K562 (cell line): ENCODE measurements at regions not wholly inside any gene's neighbourhood (a gene's known extent, or its start where the extent isn't known, plus 50 kb on each side); places are given as distances from the start of the nearest gene placed in this dataset.

Experiments used
- ATAC-seq: fragments of 200-7000 bp; cut with Tn5 transposase; 3 replicates; pipeline ENCODE4 v1.9.1; 2020; ENCODE audit warnings: moderate library complexity
- BruUV-seq: library from RNA; stranded (reverse); fragments of 400-500 nt; replicated peaks from 2 replicates; lab custom pipeline; 2021; lab: Mats Ljungman, UMichigan
- CTCF ChIA-PET: fragments of 300-600 bp; formaldehyde crosslinking; extraction: SDS; loops from one replicate; lab custom pipeline; 2021; ENCODE audit warnings: low intra/inter-chr PET ratio; lab: Yijun Ruan, JAX
- POLR2A ChIA-PET: fragments of 300-600, 350-650 bp; sonication (Branson Sonifier 250); formaldehyde crosslinking; extraction: SDS; loops from one replicate; lab custom pipeline; 2021; ENCODE audit warnings: antibody characterized with exemption, inconsistent platforms; lab: Yijun Ruan, JAX
- DNase-seq, 4 experiments: peaks; one replicate each; pipeline versions ENCODE4 v3.0.0 to v3.0.0-alpha.2; 2011 to 2018; ENCODE audit warnings: low spot score in 3 of 4, mixed read lengths in 3 of 4; ENCODE audit errors: extremely low read depth in 1 of 4
- FAIRE-seq: peaks from 2 replicates; lab custom pipeline; 2011; peaks lifted over from hg19 to GRCh38; lab: Jason Lieb, UNC
- H2AFZ ChIP-seq: 2 replicates; pipeline ENCODE4 v1.6.0; 2011; ENCODE audit warnings: low read depth, low read length, control low read depth, inconsistent platforms
- H3K27ac ChIP-seq: fragments of 200-600 bp; 3 replicates; pipeline ENCODE4 v1.8.0; 2011; ENCODE audit warnings: low read depth, mild to moderate bottlenecking, control low read depth, inconsistent platforms, low read length, moderate library complexity, mixed read lengths; ENCODE audit errors: extremely low read depth
- H3K27me3 ChIP-seq, 2 experiments: fragments of 300-600 bp in 1 of 2; 2 replicates in 1 of 2; 3 replicates in 1 of 2; pipeline versions ENCODE4 v1.6.0 to v1.8.0; 2011; ENCODE audit warnings: inconsistent platforms in 2 of 2, low read length in 2 of 2, mild to moderate bottlenecking in 1 of 2, mixed read lengths in 1 of 2, moderate library complexity in 1 of 2; ENCODE audit not compliant: control insufficient read depth in 2 of 2, insufficient read depth in 2 of 2
- H3K36me3 ChIP-seq: fragments of 300-600 bp; 3 replicates; pipeline ENCODE4 v1.8.0; 2011; ENCODE audit warnings: mild to moderate bottlenecking, low read length, inconsistent platforms; ENCODE audit not compliant: control insufficient read depth, insufficient read depth
- H3K4me1 ChIP-seq, 2 experiments: fragments of 200-600 bp in 1 of 2; replicated peaks in 1 of 2; 2 replicates in 1 of 2; 3 replicates in 1 of 2; pipeline versions ENCODE4 v1.5.1 to v1.8.0; 2011; ENCODE audit warnings: inconsistent platforms in 2 of 2, low read length in 2 of 2, mild to moderate bottlenecking in 1 of 2, mixed read lengths in 1 of 2, moderate library complexity in 1 of 2; ENCODE audit not compliant: control insufficient read depth in 2 of 2, insufficient read depth in 2 of 2
- H3K4me2 ChIP-seq: 2 replicates; pipeline ENCODE4 v1.6.1; 2011; ENCODE audit warnings: low read length, control low read depth, inconsistent platforms, mixed read lengths; ENCODE audit not compliant: insufficient read depth
- H3K4me3 ChIP-seq: fragments of 200-600 bp; sonication (generic), shearing (Covaris generic); 2 replicates; pipeline ENCODE4 v1.5.1; 2016; ENCODE audit warnings: control low read depth, inconsistent platforms
- H3K79me2 ChIP-seq: fragments of 200-600 bp; 3 replicates; pipeline ENCODE4 v1.8.0; 2011; ENCODE audit warnings: low read length, inconsistent platforms; ENCODE audit not compliant: control insufficient read depth, insufficient read depth
- H3K9ac ChIP-seq, 2 experiments: 2 replicates each; pipeline versions ENCODE4 v1.6.0 to v1.6.1; 2011; ENCODE audit warnings: low read depth in 2 of 2, low read length in 2 of 2, control low read depth in 1 of 2, inconsistent platforms in 1 of 2, mild to moderate bottlenecking in 1 of 2, mixed read lengths in 1 of 2; ENCODE audit not compliant: insufficient read depth in 1 of 2
- H3K9me1 ChIP-seq: one replicate; pipeline ENCODE4 v1.6.0; 2011; ENCODE audit warnings: inconsistent platforms, mild to moderate bottlenecking, low read length, moderate library complexity; ENCODE audit not compliant: control insufficient read depth, insufficient read depth
- H3K9me3 ChIP-seq: replicated peaks from 2 replicates; pipeline ENCODE4 v1.5.1; 2011; ENCODE audit warnings: low read depth, low read length, inconsistent platforms; ENCODE audit not compliant: control insufficient read depth, insufficient read depth
- H4K20me1 ChIP-seq: replicated peaks from 2 replicates; pipeline ENCODE4 v1.6.1; 2011; ENCODE audit warnings: low read length, inconsistent platforms, mixed read lengths; ENCODE audit not compliant: control insufficient read depth, insufficient read depth
- CBX8 ChIP-seq: fragments of 200-600 bp; sonication (generic); IDR thresholded peaks from 2 replicates; pipeline ENCODE4 v1.6.1; 2012; ENCODE audit warnings: borderline replicate concordance, mixed run types, low read depth, mild to moderate bottlenecking, moderate library complexity, mixed read lengths, low read length, control low read depth, inconsistent platforms; ENCODE audit not compliant: poor library complexity, severe bottlenecking; ENCODE audit errors: extremely low read depth
- LEF1 ChIP-seq: fragments of 450-650 bp; IDR thresholded peaks from 2 replicates; pipeline ENCODE4 v1.6.1; 2016; ENCODE audit warnings: mild to moderate bottlenecking
- PHF20 ChIP-seq: fragments of 450-650 bp; IDR thresholded peaks from 2 replicates; pipeline ENCODE4 v1.6.1; 2018; ENCODE audit not compliant: partially characterized antibody
- SAFB ChIP-seq: fragments of 200-400 bp; formaldehyde crosslinking; IDR thresholded peaks from 2 replicates; pipeline ENCODE4 v1.6.1; 2017; ENCODE audit warnings: low read depth, low read length, borderline replicate concordance
- SP2 ChIP-seq: IDR thresholded peaks from 2 replicates; pipeline ENCODE4 v1.6.1; 2011; ENCODE audit warnings: mild to moderate bottlenecking, low read depth, low read length, moderate library complexity; ENCODE audit not compliant: poor library complexity, severe bottlenecking; ENCODE audit errors: extremely low read depth
- SRSF3 ChIP-seq: fragments of 200-400 bp; formaldehyde crosslinking; IDR thresholded peaks from 2 replicates; pipeline ENCODE4 v1.6.1; 2016; ENCODE audit warnings: mild to moderate bottlenecking, low read length, moderate library complexity; ENCODE audit not compliant: insufficient read depth
- STAT5B ChIP-seq: fragments of 250-450 bp; sonication (Bioruptor Pico); IDR thresholded peaks from 2 replicates; pipeline ENCODE4 v1.8.0; 2021; ENCODE audit warnings: mild to moderate bottlenecking, inconsistent platforms
- ZFX ChIP-seq: sonication (generic); formaldehyde crosslinking; IDR thresholded peaks from 2 replicates; pipeline ENCODE4 v1.8.0; 2022; ENCODE audit warnings: mild to moderate bottlenecking, missing genetic modification reagents, moderate library complexity
- ZNF133 ChIP-seq: fragments of 250-450 bp; sonication (Bioruptor Pico); IDR thresholded peaks from 2 replicates; pipeline ENCODE4 v1.4.0; 2020; ENCODE audit warnings: mild to moderate bottlenecking
- ZNF174 ChIP-seq: fragments of 250-450 bp; sonication (Bioruptor Pico); IDR thresholded peaks from 2 replicates; pipeline ENCODE4 v1.4.0; 2020; ENCODE audit warnings: mild to moderate bottlenecking
- ZNF274 ChIP-seq: IDR thresholded peaks from 2 replicates; pipeline ENCODE4 v1.6.1; 2011; ENCODE audit warnings: low read depth, mild to moderate bottlenecking, low read length, moderate library complexity, borderline replicate concordance
- ZNF695 ChIP-seq: fragments of 450-650 bp; formaldehyde crosslinking; IDR thresholded peaks from 2 replicates; pipeline ENCODE4 v1.4.0; 2020; ENCODE audit warnings: mild to moderate bottlenecking, moderate library complexity
- WGBS: fragments of 100-300 bp; shearing (Covaris generic); methylation state at CpG from one replicate; pipeline ENCODE4 v1.1.6; 2016; ENCODE audit warnings: low coverage, mixed read lengths; ENCODE audit not compliant: insufficient coverage; ENCODE audit errors: missing lambda C conversion rate; 5-methylcytosine and 5-hydroxymethylcytosine counted together
- in situ Hi-C: fragments of 300-500 bp; cut with MboI; formaldehyde crosslinking; loops from 4 replicates; pipeline ENCODE4 v1.15.0; 2018; ENCODE audit warnings: inconsistent platforms, mixed read lengths
- intact Hi-C: fragments of 100-400 bp; cut with micrococcal nuclease; formaldehyde crosslinking; loops from 2 replicates; pipeline ENCODE4 v1.14.2; 2022
- TF ChIP-seq, protein P1 (sequence below): fragments of 450-650 bp; IDR thresholded peaks from 2 replicates; pipeline ENCODE4 v1.7.0; 2016; ENCODE audit warnings: borderline replicate concordance

- H3K27me3 ChIP-seq: no peaks in the 10 kb centered on the region
- in situ Hi-C loops (no loop called here), intact Hi-C loops (no loop called here)
- no peak overlapping the region for H3K9ac ChIP-seq
- no peak overlapping the region for H3K4me2 ChIP-seq
- POLR2A ChIA-PET: no interaction called here
- H3K4me1 ChIP-seq: no peaks in the 10 kb centered on the region
- DNase-seq (no peak), ATAC-seq (no peak), FAIRE-seq (no peak)
- H3K9me1 ChIP-seq: no peaks in the 10 kb centered on the region
- 7% methylated on average over 9 of the region's 10 CpGs for WGBS
- no peak overlapping the region for H3K4me3 ChIP-seq
- no peaks in the 10 kb centered on the region for H3K9me3 ChIP-seq
- H3K27ac ChIP-seq: no peak overlapping the region
- TF ChIP-seq, protein P1, sequence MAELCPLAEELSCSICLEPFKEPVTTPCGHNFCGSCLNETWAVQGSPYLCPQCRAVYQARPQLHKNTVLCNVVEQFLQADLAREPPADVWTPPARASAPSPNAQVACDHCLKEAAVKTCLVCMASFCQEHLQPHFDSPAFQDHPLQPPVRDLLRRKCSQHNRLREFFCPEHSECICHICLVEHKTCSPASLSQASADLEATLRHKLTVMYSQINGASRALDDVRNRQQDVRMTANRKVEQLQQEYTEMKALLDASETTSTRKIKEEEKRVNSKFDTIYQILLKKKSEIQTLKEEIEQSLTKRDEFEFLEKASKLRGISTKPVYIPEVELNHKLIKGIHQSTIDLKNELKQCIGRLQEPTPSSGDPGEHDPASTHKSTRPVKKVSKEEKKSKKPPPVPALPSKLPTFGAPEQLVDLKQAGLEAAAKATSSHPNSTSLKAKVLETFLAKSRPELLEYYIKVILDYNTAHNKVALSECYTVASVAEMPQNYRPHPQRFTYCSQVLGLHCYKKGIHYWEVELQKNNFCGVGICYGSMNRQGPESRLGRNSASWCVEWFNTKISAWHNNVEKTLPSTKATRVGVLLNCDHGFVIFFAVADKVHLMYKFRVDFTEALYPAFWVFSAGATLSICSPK: no peak
- TF ChIP-seq SRSF3 (no peak), SP2 (no peak), ZNF174 (CRISPR knock-in tag) (no peak), LEF1 (no peak), SAFB (no peak), ZNF274 (no peak), STAT5B (CRISPR knock-in tag) (no peak), PHF20 (no peak), ZNF133 (no peak), ZFX (no peak), CBX8 (no peak), ZNF695 (CRISPR knock-in tag) (no peak)
- H3K36me3 ChIP-seq: no peaks in the 10 kb centered on the region
- H3K79me2 ChIP-seq: no peaks in the 10 kb centered on the region
- BruUV-seq: no TSS peak
- H2AFZ ChIP-seq: no peak overlapping the region
- CTCF ChIA-PET: no interaction called here
- 0 out of 2 replicates have a peak, but pooled peaks cover 4% of the 10 kb centered on the region for H4K20me1 ChIP-seq
Observed at GRCh38 chrX:69024161-69024736, 141.0 kb downstream of the PJA1 start.
